COLO668 (cell line): ENCODE measurements at regions not wholly inside any gene's neighbourhood (a gene's known extent, or its start where the extent isn't known, plus 50 kb on each side); places are given as distances from the start of the nearest gene placed in this dataset.

Experiments
- DNase-seq: peaks from one replicate; lab custom pipeline; 2025; ENCODE audit not compliant: unreplicated experiment; lab: John Stamatoyannopoulos, UW

DNA sequence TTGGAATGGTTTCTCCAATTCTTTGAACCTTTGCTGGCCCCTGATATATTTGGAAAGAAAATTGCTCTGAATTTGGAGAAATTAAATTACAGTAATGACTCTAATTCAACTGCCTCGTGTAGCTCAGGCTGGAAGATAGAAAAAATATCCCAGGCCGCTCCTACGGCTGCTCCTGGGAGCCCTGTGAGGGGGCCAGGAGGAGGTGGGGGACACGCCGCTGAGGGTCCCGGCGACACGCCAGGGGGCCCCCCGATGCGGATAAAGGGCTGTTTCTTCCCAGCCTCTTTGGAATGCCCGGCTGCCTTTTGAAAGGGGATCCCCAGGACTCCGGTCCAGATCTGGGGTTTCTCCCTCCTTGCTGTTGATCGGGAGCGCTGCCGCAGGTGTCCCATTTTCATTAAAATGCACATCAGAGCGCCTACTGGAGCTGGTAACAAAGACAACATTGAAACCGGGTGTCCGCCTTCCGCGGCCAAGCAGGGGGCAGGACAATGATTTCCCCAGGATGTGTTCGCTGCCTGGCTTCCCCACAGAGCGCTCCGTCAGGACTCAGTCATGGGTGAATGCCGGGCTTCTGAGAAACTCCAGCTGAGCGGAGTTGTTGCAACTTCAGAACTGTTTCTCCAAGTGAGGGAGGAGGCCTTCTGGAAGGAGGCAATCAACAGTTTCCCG, 200.1 kb upstream of the KBTBD8 start:
- no peak for DNase-seq

DNA sequence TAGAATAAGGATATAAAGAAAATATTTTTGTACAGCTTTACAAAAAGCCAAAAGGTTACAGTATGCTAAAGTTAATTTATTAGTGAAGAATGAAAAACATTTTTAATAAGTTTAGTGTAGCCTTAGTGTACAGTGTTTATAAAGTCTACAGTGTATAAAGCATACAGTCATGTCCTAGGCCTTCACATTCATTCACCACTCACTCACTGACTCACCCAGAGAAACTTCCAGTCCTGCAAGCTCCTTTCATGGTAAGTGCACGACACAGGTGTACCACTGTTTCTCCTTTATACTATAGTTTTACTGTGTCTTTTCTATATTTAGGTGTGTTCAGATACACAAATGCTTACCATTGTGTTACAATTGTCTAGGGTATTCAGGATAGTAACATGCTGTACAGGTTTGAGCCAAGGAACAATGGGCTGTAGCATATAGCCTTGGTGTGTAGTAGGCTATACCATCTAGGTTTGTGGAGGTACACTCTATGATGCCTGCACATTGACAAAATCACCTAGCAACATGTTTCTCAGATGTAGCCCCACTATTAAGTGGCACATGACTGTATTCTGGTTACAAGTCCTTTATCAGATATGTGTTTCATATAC, 197.1 kb upstream of the KBTBD8 start:
- DNase-seq: no peak

- no peak for DNase-seq
Measured at GRCh38 chr3:66803206-66803605, 194.9 kb upstream of the KBTBD8 start.

- no peak for DNase-seq
Measured at GRCh38 chr3:66803721-66804695, 194.1 kb upstream of the KBTBD8 start.

DNA sequence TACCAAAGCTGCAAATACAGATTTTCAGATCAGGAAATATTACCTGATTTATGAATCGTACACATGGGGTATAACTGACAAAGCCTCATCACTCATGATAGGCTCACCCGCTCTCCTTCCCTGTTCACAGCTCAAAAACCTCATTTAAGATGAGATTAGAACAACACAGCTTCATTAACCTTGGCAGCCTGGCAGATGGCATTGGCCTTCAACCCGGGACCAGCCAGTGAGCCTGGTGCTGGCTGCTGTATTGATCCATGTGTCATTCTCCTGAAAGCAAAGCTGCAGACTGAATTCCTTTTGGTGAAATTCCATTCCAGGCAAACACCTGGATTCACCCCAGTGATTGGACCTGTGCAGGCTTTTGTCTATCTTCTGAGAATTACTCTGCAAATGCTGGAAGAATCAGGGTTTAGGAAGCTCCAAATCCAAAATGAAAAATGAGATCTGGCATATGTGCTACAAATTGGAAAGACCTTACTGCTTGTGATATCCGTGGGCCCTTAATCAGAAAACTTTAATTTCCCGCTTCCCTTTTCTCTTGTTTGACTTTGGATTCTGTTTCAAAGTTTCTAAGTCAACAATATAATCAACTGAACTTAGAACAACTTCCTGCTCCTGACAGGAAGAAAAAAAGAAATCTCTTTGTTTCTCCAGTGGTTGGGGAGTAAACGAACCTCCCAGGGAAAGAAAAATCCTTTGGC, 189.1 kb upstream of the KBTBD8 start:
- DNase-seq: no peak

DNA sequence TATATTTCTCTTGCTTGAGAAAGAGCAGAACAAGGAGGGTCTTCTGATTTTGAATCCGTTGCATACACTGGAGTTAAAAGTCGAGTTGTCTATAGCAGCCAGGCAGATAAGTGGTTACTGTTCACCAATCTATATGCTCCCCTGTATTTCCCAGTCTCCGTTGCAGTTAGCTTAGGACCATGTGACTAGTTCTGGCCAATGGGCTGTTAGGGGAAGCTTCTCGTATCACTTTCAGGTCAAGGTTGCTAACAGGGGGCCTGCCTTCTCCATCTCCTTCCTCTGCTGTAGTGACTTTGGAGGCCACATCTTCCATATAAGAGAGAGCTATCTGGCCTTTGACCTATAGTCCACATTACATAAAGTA, 188.5 kb upstream of the KBTBD8 start:
- no peak for DNase-seq

DNA sequence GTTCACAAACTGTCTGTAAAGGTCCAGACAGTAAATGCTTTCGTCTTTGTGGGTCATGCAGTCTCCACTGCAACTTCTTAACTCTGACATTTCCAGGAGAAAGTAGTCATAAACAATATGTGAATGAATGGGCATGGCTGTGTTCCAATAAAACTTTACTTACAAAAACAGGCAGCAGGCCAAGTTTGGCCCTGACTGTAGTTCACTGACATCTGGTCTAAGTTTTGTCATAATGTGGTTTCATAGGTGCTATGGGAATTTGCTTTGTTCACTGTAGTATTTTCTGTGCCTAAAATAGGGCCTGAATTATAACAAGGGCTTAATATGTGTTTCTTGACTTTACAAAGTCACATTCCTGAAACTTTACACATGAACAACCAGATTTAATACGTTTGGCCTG, 186.0 kb upstream of the KBTBD8 start:
- no peak for DNase-seq

DNA sequence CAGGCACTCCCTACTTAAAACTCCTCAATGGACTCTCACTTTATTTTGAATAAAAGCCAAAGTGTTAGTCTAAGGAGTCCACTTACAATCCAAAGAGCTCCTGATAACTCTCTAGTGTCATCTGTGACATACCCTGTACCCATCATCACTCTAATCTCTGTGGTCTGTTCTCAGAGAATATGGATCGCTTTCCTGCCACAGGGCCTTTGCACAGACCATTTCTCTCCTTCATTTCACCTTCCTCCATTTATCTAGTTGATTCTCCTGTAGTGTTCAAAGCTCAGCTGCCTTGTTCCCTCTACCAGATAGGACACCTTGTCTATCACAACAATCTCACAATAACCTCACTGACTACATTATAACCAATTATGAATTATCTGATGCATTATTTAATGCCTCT, 185.4 kb upstream of the KBTBD8 start:
- no peak for DNase-seq

GRCh38 chr3:66816090-66816761, 181.9 kb upstream of the KBTBD8 start:
- peak; percentile 4 for DNase-seq

DNA sequence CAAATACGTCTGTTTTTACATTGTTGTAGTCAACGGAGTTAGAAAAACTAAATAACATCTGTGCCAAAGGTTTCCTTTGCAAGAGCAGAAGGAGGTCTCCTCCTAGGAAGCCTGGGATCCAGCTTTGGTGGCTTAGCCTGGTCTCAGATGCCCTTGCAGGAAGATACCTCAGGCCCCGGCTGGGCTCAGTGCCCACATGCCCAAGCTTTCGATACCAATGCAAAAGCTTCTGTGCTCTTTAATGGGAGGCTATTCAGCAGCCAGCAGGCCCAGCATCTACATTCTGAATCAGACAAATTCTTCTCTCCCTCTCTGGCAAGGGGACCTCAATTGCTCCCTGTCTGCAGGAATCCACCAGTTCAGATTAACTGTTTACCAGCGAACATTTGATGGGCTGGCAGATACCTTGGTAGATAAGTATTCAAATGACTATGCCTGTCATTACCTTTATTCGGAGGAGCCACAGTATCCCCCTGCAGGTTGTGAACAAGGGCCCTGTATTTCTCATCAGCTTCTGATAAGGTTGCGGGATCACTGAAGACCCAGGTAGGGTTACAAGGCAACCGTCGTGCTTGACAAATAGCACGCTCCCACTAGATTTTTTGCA, 180.1 kb upstream of the KBTBD8 start:
- no peak for DNase-seq

DNA sequence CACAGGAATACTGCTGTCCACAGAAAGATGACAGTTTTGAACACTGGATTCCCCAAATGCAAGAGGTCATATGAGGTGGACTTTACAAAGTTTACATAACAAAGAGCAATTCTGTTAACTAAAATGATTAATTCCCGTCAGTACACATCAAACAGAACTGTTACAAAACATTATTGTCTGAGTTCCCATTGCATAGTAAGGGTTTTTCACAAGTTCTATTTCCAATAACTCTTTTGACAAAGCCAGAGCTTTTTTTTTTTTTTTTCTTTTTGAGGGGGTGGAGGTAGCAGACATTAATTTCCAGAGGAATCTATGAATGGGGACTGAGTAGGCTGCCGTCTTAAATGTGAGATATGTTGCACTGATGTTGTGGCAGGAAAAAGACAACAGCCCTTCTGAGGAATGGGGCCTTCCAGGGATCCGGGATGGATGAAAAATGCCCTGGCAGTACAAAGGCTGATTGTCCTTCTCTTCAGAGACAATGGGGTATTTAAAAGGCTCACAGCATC, 178.1 kb upstream of the KBTBD8 start:
- no peak for DNase-seq

DNA sequence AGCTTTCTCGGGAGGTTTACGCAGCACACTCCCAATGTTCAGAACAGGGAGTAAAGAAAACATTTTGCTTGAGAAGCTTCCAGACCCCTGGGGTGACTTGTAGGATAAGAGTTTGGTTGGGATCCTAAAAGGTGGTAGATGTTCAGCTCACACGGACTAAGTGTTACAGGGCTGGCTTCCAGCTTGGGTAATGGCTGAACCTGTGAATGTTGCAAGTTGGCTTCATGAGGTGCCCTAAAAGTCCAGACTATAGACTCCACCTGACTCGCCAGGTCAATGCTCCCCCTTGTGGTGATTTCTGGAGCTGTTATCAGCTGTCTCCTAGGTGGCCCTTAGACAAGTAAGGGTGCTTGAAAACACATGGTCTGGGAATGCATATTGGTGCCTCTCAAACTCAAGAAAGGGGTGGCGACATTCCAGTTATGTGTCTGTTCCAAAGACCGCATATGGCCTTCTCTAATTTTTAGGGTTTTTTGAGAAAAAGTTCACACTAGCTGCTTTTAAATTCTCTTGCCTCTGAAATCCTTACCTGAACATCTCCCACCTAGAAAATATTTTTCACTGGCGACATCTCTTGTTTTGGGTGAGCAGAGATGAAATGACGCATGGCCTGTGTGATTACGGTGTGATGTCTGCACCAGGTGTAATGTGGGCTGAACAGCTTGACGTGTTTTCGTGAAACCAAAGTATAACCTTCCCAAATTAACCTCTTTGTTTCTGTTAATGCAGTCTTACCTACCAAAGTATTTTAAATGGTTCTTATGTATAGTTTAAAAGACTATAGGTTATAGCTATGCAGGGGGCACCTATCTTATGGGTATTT, 175.7 kb upstream of the KBTBD8 start:
- peak; percentile 59 for DNase-seq

DNA sequence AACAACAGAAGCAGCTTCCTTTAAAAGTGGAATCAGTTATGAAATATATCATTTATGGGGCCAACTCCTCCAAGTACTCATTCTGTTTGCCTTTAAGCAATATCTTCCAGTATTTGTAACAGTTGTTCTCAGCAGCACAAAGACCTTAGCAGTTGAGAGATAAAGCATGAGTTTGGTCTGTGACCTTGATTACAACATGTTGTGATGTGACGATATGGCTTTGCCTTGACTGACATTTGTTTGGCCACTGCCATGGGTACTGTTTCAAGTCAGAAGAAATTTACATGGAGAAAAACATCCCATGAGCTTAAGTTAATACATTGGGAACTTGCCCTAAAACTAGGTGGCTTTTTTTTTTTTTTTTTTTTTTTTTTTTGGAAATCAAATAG, 175.1 kb upstream of the KBTBD8 start:
- DNase-seq: no peak

DNA sequence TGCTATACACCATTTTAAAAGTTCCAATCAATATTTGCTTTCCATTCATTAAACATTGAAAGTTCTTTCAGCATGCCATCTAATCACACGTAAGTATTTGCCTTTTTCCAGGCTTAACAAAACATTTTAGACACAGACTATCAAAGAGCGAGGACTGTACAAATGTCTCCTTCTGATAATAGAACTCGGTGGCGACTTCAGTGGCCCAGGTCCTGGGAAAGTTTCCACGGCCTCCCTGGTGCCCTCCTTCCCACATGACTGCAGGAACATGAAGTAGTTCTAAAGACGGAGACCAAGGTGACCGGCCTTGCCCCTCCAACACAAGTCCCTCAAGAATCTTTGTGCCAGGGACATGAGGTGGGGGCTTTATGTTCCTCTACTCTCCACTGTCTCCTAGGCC, 174.6 kb upstream of the KBTBD8 start:
- DNase-seq: no peak

GRCh38 chr3:66825375-66825774, 172.7 kb upstream of the KBTBD8 start:
- no peak for DNase-seq

- no peak for DNase-seq
Measured at GRCh38 chr3:66827726-66828125, 170.4 kb upstream of the KBTBD8 start.

- no peak for DNase-seq
Measured at GRCh38 chr3:66828303-66828702, 169.8 kb upstream of the KBTBD8 start.

- no peak for DNase-seq
Measured at GRCh38 chr3:66830301-66830700, 167.8 kb upstream of the KBTBD8 start.

- DNase-seq: no peak
Measured at GRCh38 chr3:66831931-66832330, 166.2 kb upstream of the KBTBD8 start.
